H1 (cell line): ENCODE measurements at regions not wholly inside any gene's neighbourhood (a gene's known extent, or its start where the extent isn't known, plus 50 kb on each side); places are given as distances from the start of the nearest gene placed in this dataset.

Experiments
- CTCF ChIA-PET: fragments of 300-600 bp; sonication (Branson Sonifier 250); formaldehyde crosslinking; loops from one replicate; lab custom pipeline; 2021; ENCODE audit not compliant: partially characterized antibody; lab: Charles Lee
- POLR2A ChIA-PET: fragments of 300-600 bp; sonication (Branson Sonifier 250); formaldehyde crosslinking; loops from one replicate; lab custom pipeline; 2021; ENCODE audit warnings: inconsistent platforms; ENCODE audit not compliant: partially characterized antibody; lab: Charles Lee
- DNase-seq, 2 experiments: peaks; one replicate each; pipeline versions ENCODE4 v3.0.0 to v3.0.0-alpha.2; 2010 to 2022; ENCODE audit warnings: low spot score in 2 of 2, low read depth in 1 of 2, mixed read lengths in 1 of 2
- FAIRE-seq: peaks from 2 replicates; lab custom pipeline; 2011; peaks lifted over from hg19 to GRCh38; lab: Jason Lieb, UNC
- H2AFZ ChIP-seq: 2 replicates; pipeline ENCODE4 v1.8.1; 2012; ENCODE audit warnings: low read length, inconsistent platforms
- H2AK5ac ChIP-seq: 2 replicates; pipeline ENCODE4 v1.6.1; 2013; ENCODE audit warnings: low read depth, low read length
- H2BK120ac ChIP-seq: replicated peaks from 2 replicates; pipeline ENCODE3; 2013; ENCODE audit warnings: low read depth, low read length, inconsistent platforms
- H2BK12ac ChIP-seq: 2 replicates; pipeline ENCODE4 v1.6.1; 2013; ENCODE audit warnings: low read depth, low read length
- H2BK15ac ChIP-seq: 2 replicates; pipeline ENCODE4 v1.6.1; 2013; ENCODE audit warnings: low read length
- H2BK20ac ChIP-seq: 2 replicates; pipeline ENCODE4 v1.6.1; 2013; ENCODE audit warnings: low read length
- H2BK5ac ChIP-seq: 2 replicates; pipeline ENCODE4 v1.6.1; 2013; ENCODE audit warnings: low read depth, low read length
- H3K14ac ChIP-seq: 2 replicates; pipeline ENCODE4 v1.6.1; 2013; ENCODE audit warnings: inconsistent platforms; ENCODE audit not compliant: insufficient read length
- H3K18ac ChIP-seq: 2 replicates; pipeline ENCODE4 v1.6.1; 2013; ENCODE audit warnings: low read length; ENCODE audit errors: extremely low read depth
- H3K23ac ChIP-seq: 2 replicates; pipeline ENCODE4 v1.6.1; 2013; ENCODE audit warnings: inconsistent platforms; ENCODE audit not compliant: insufficient read length
- H3K23me2 ChIP-seq: 2 replicates; pipeline ENCODE4 v1.6.1; 2013; ENCODE audit warnings: low read depth, low read length
- H3K27ac ChIP-seq: 2 replicates; pipeline ENCODE4 v1.6.1; 2011; ENCODE audit warnings: low read depth, low read length, inconsistent platforms
- H3K27me3 ChIP-seq, 4 experiments: replicated peaks in 1 of 4; 1 replicate in 1 of 4; 2 replicates in 3 of 4; pipeline versions ENCODE4 v1.6.1 to v1.8.1; 2011 to 2013; ENCODE audit warnings: low read length in 3 of 4, mild to moderate bottlenecking in 3 of 4, inconsistent platforms in 2 of 4, mixed read lengths in 2 of 4, moderate library complexity in 1 of 4; ENCODE audit not compliant: control insufficient read depth in 3 of 4, insufficient read depth in 3 of 4; ENCODE audit errors: extremely low read depth in 1 of 4
- H3K36me3 ChIP-seq, 4 experiments: 2 replicates each; pipeline versions ENCODE4 v1.6.1 to v1.8.1; 2011 to 2013; ENCODE audit warnings: mild to moderate bottlenecking in 4 of 4, low read length in 3 of 4, moderate library complexity in 2 of 4, control low read depth in 1 of 4, inconsistent platforms in 1 of 4; ENCODE audit not compliant: insufficient read depth in 4 of 4, control insufficient read depth in 2 of 4
- H3K4ac ChIP-seq: replicated peaks from 2 replicates; pipeline ENCODE3; 2013; ENCODE audit warnings: low read length, low read depth, mixed read lengths, inconsistent platforms; ENCODE audit not compliant: insufficient read length
- H3K4me1 ChIP-seq, 4 experiments: replicated peaks in 1 of 4; 1 replicate in 1 of 4; 2 replicates in 3 of 4; pipeline versions ENCODE4 v1.6.1 to v1.8.1; 2011 to 2013; ENCODE audit warnings: low read length in 3 of 4, inconsistent platforms in 2 of 4, mixed read lengths in 1 of 4; ENCODE audit not compliant: insufficient read depth in 4 of 4, control insufficient read depth in 3 of 4
- H3K4me2 ChIP-seq, 2 experiments: 2 replicates each; pipeline versions ENCODE4 v1.6.1 to v1.8.1; 2011 to 2013; ENCODE audit warnings: low read depth in 2 of 2, low read length in 2 of 2, control low read depth in 1 of 2, inconsistent platforms in 1 of 2, mild to moderate bottlenecking in 1 of 2; ENCODE audit not compliant: insufficient read depth in 1 of 2
- H3K4me3 ChIP-seq, 4 experiments: fragments of 200-600, 300-600 bp in 1 of 4; sonication (generic), shearing (Covaris generic), sonication (Bioruptor Twin) in 1 of 4; 2 replicates each; pipeline versions ENCODE4 v1.5.1 to v1.8.1; 2011 to 2016; ENCODE audit warnings: low read length in 4 of 4, low read depth in 3 of 4, control low read depth in 2 of 4, inconsistent platforms in 2 of 4, mild to moderate bottlenecking in 2 of 4, mixed read lengths in 1 of 4, moderate library complexity in 1 of 4; ENCODE audit not compliant: insufficient read depth in 2 of 4; ENCODE audit errors: extremely low read depth in 1 of 4
- H3K56ac ChIP-seq: replicated peaks from 2 replicates; pipeline ENCODE3; 2013; ENCODE audit warnings: low read depth, mild to moderate bottlenecking, mixed read lengths, low read length, inconsistent platforms; ENCODE audit not compliant: insufficient read length
- H3K79me1 ChIP-seq: 2 replicates; pipeline ENCODE4 v1.6.1; 2013; ENCODE audit warnings: low read depth, low read length, control low read depth
- H3K79me2 ChIP-seq, 2 experiments: 2 replicates each; pipeline versions ENCODE4 v1.6.1 to v1.8.1; 2012 to 2013; ENCODE audit warnings: low read length in 2 of 2, mild to moderate bottlenecking in 2 of 2, inconsistent platforms in 1 of 2; ENCODE audit not compliant: insufficient read depth in 2 of 2, control insufficient read depth in 1 of 2
- H3K9ac ChIP-seq, 4 experiments: replicated peaks in 1 of 4; 1 replicate in 1 of 4; 2 replicates in 3 of 4; pipeline versions ENCODE4 v1.6.1 to v1.8.1; 2011 to 2013; ENCODE audit warnings: low read depth in 3 of 4, low read length in 3 of 4, control low read depth in 2 of 4, mild to moderate bottlenecking in 2 of 4, moderate library complexity in 2 of 4, inconsistent platforms in 1 of 4; ENCODE audit errors: extremely low read depth in 1 of 4
- H3K9me3 ChIP-seq, 2 experiments: 2 replicates each; pipeline versions ENCODE4 v1.6.1 to v1.8.1; 2012 to 2013; ENCODE audit warnings: mild to moderate bottlenecking in 2 of 2, moderate library complexity in 2 of 2, control low read depth in 1 of 2, inconsistent platforms in 1 of 2, low read depth in 1 of 2, low read length in 1 of 2, mixed read lengths in 1 of 2; ENCODE audit not compliant: insufficient read depth in 2 of 2
- H4K20me1 ChIP-seq, 2 experiments: replicated peaks in 1 of 2; 2 replicates each; pipeline versions ENCODE3 to v1.8.1; 2011 to 2013; ENCODE audit warnings: inconsistent platforms in 2 of 2, low read length in 2 of 2, mild to moderate bottlenecking in 1 of 2; ENCODE audit not compliant: insufficient read depth in 2 of 2, control insufficient read depth in 1 of 2
- H4K5ac ChIP-seq: 2 replicates; pipeline ENCODE4 v1.6.1; 2013; ENCODE audit warnings: low read length, low read depth, mixed read lengths, inconsistent platforms; ENCODE audit not compliant: insufficient read length
- H4K8ac ChIP-seq: 2 replicates; pipeline ENCODE4 v1.8.0; 2013; ENCODE audit warnings: mild to moderate bottlenecking, moderate library complexity, low read length, inconsistent platforms; ENCODE audit not compliant: insufficient read depth; ENCODE audit errors: extremely low read depth
- H4K91ac ChIP-seq: replicated peaks from 2 replicates; pipeline ENCODE3; 2013; ENCODE audit warnings: low read length, mixed read lengths, inconsistent platforms; ENCODE audit not compliant: insufficient read length
- ATF2 ChIP-seq: IDR thresholded peaks from 2 replicates; pipeline ENCODE4 v1.6.1; 2012; ENCODE audit warnings: low read length, inconsistent platforms
- BACH1 ChIP-seq: IDR thresholded peaks from 2 replicates; pipeline ENCODE4 v1.6.1; 2012; ENCODE audit warnings: low read length, improper control_type of control experiment
- BRCA1 ChIP-seq: IDR thresholded peaks from 2 replicates; pipeline ENCODE4 v1.6.1; 2012; ENCODE audit warnings: low read depth, low read length, improper control_type of control experiment
- CTBP2 ChIP-seq: IDR thresholded peaks from 2 replicates; pipeline ENCODE4 v1.7.0; 2011; ENCODE audit warnings: borderline replicate concordance, mild to moderate bottlenecking, moderate library complexity, mixed read lengths, low read length; ENCODE audit not compliant: insufficient read depth, insufficient read length
- E2F6 ChIP-seq: IDR thresholded peaks from 2 replicates; pipeline ENCODE4 v1.6.1; 2012; ENCODE audit warnings: inconsistent platforms
- HDAC6 ChIP-seq: IDR thresholded peaks from one replicate; pipeline ENCODE4 v1.7.1; 2012; ENCODE audit warnings: low read depth, mild to moderate bottlenecking, inconsistent platforms, low read length, moderate library complexity
- JUN ChIP-seq: IDR thresholded peaks from 2 replicates; pipeline ENCODE4 v1.6.1; 2011; ENCODE audit warnings: low read depth, mild to moderate bottlenecking, improper control_type of control experiment, low read length
- SAP30 ChIP-seq: fragments of 300-600 bp; sonication (generic); IDR thresholded peaks from 2 replicates; pipeline ENCODE4 v1.7.1; 2012; ENCODE audit warnings: low read length, moderate library complexity, mild to moderate bottlenecking, inconsistent platforms; ENCODE audit not compliant: insufficient read depth, insufficient replicate concordance
- SP1 ChIP-seq: IDR thresholded peaks from 2 replicates; pipeline ENCODE4 v1.6.1; 2011; ENCODE audit warnings: low read depth, low read length
- TAF1 ChIP-seq: IDR thresholded peaks from 2 replicates; pipeline ENCODE4 v1.6.1; 2011; ENCODE audit warnings: mild to moderate bottlenecking, low read depth, low read length
- TBP ChIP-seq: IDR thresholded peaks from 2 replicates; pipeline ENCODE4 v1.6.1; 2011; ENCODE audit warnings: low read depth, low read length, improper control_type of control experiment
- TCF12 ChIP-seq: IDR thresholded peaks from 2 replicates; pipeline ENCODE4 v1.6.1; 2011; ENCODE audit warnings: low read depth, mild to moderate bottlenecking, low read length
- TEAD4 ChIP-seq: IDR thresholded peaks from 2 replicates; pipeline ENCODE4 v1.6.1; 2012; ENCODE audit warnings: low read depth, low read length, inconsistent platforms, mixed read lengths
- YY1 ChIP-seq: IDR thresholded peaks from 2 replicates; pipeline ENCODE4 v1.6.1; 2011; ENCODE audit warnings: low read depth, mild to moderate bottlenecking, low read length
- WGBS, 2 experiments: shearing (Covaris generic) in 1 of 2; methylation state at CpG; one replicate each; pipeline versions ENCODE4 v1.1.6 to v1.1.7; 2013 to 2015; ENCODE audit warnings: low lambda C conversion rate in 2 of 2, mixed read lengths in 2 of 2, inconsistent platforms in 1 of 2, low coverage in 1 of 2, missing lambda C conversion rate in 1 of 2; ENCODE audit not compliant: insufficient replicate concordance in 2 of 2, insufficient coverage in 1 of 2, insufficient read length in 1 of 2; ENCODE audit errors: extremely low coverage in 1 of 2, missing lambda C conversion rate in 1 of 2; 5-methylcytosine and 5-hydroxymethylcytosine counted together

DNA sequence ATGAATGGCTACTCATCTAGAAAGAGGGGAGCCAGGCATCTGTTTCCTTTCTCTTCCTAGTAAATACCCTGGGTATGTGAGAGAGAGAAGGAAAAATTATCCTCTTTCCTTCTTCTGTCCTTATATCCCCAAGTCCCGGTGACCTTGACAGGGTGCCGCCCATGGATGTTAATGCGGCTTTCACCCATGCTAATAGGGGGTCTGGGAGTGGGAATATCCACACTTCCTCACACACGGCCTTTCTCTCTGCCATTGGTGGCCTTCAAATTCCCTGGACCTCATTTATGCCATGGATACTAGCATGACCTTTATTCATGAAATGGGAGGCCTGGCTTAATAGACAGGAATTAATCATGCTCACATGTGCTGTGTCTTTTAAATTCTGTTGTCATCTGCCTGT lies 159.0 kb upstream of the NOX3 start:
- H3K56ac ChIP-seq: no peak overlapping the region
- H3K36me3 ChIP-seq: no peaks in the 10 kb centered on the region; a peak in 3 of 8 replicates
- H3K27me3 ChIP-seq: no peaks in the 10 kb centered on the region
- H2BK20ac ChIP-seq: no peak overlapping the region
- H4K20me1 ChIP-seq: no peaks in the 10 kb centered on the region
- no peaks in the 10 kb centered on the region for H3K79me1 ChIP-seq
- H2AFZ ChIP-seq: no peak overlapping the region
- H3K79me2 ChIP-seq: no peaks in the 10 kb centered on the region
- no peak overlapping the region for H3K4me3 ChIP-seq
- 76% methylated on average over 4 of the region's 4 CpGs; no CpG with 5 or more reads in 1 of the 2 experiments for WGBS, 2 experiments
- H3K23ac ChIP-seq: no peak overlapping the region
- H4K8ac ChIP-seq: no peak overlapping the region
- no peak overlapping the region for H3K14ac ChIP-seq
- H2BK5ac ChIP-seq: no peak overlapping the region
- ChIA-PET POLR2A (no interaction called here), CTCF (no interaction called here)
- no peak overlapping the region for H2BK15ac ChIP-seq
- no peak overlapping the region for H3K9ac ChIP-seq
- H2AK5ac ChIP-seq: no peak overlapping the region
- no peak overlapping the region for H2BK120ac ChIP-seq
- H3K4me2 ChIP-seq: no peak overlapping the region
- no peak overlapping the region for H3K27ac ChIP-seq
- H3K18ac ChIP-seq: no peak overlapping the region
- no peaks in the 10 kb centered on the region for H3K23me2 ChIP-seq
- H4K5ac ChIP-seq: no peak overlapping the region
- FAIRE-seq (no peak), DNase-seq (no peak)
- H2BK12ac ChIP-seq: no peak overlapping the region
- H3K4ac ChIP-seq: no peak overlapping the region
- H3K9me3 ChIP-seq: peaks cover 32 to 49% of the 10 kb centered on the region in 2 experiments
- H4K91ac ChIP-seq: no peak overlapping the region
- no peaks in the 10 kb centered on the region for H3K4me1 ChIP-seq
- TF ChIP-seq TBP (no peak), TCF12 (no peak), TAF1 (no peak), BACH1 (no peak), SAP30 (no peak), BRCA1 (no peak), TEAD4 (no peak), SP1 (no peak), JUN (no peak), HDAC6 (no peak), E2F6 (no peak), YY1 (no peak), ATF2 (no peak), CTBP2 (no peak)
